ENCODE measurements at regions not wholly inside any gene's neighbourhood (a gene's known extent, or its start where the extent isn't known, plus 50 kb on each side); places are given as distances from the start of the nearest gene placed in this dataset.

- no peak overlapping the region for H3K4me3 ChIP-seq (ENCODE audit: low read depth, low read length)
- TF ChIP-seq, protein P1, sequence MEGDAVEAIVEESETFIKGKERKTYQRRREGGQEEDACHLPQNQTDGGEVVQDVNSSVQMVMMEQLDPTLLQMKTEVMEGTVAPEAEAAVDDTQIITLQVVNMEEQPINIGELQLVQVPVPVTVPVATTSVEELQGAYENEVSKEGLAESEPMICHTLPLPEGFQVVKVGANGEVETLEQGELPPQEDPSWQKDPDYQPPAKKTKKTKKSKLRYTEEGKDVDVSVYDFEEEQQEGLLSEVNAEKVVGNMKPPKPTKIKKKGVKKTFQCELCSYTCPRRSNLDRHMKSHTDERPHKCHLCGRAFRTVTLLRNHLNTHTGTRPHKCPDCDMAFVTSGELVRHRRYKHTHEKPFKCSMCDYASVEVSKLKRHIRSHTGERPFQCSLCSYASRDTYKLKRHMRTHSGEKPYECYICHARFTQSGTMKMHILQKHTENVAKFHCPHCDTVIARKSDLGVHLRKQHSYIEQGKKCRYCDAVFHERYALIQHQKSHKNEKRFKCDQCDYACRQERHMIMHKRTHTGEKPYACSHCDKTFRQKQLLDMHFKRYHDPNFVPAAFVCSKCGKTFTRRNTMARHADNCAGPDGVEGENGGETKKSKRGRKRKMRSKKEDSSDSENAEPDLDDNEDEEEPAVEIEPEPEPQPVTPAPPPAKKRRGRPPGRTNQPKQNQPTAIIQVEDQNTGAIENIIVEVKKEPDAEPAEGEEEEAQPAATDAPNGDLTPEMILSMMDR (IDR thresholded peaks at IDR 0.05; ENCODE audit: control insufficient read depth, extremely low read depth, insufficient read depth): no peak
- DNase-seq (ENCODE audit: low read depth): no peak
Observed at GRCh38 chr5:97559827-97560598, 377.0 kb upstream of the RIOK2 start.

- H3K4me3 ChIP-seq (ENCODE audit: low read depth, low read length): no peak overlapping the region
- no peak for DNase-seq (ENCODE audit: low read depth)
- TF ChIP-seq, protein P1 (IDR thresholded peaks at IDR 0.05; ENCODE audit: control insufficient read depth, extremely low read depth, insufficient read depth): no peak
Observed at GRCh38 chr5:97560599-97560993, 377.5 kb upstream of the RIOK2 start.

DNA sequence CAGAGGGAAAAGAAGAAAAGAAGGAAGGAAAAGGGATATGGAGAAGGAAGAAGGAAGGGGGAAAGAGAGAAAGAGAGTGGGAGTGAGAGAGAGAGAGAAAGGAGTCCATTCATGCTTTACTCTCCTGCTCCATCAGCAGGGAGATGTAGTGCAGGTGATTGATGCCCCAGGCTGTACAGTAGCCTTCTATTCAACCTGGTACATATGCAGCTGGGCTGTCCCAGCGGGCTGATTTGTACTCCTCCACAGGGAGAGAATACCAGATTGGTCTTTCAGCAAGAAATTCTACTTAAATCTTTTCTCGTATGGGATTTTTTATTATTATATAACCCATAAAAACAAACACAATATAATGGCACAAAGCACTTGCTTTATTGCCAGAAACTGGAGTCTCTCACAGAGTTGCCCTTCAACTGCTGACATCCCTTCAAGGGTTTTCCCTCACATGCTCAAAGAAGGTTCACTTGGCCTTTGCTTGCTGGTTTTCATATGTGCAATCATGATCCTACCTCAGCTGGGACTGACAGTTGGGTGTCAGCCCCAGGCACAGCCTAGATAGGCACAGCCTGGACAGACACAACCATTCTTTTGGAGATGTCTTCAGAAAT lies 380.1 kb upstream of the RIOK2 start:
- DNase-seq (ENCODE audit: low read depth): no peak
- no peak overlapping the region for H3K4me3 ChIP-seq (ENCODE audit: low read depth, low read length)
- TF ChIP-seq, protein P1 (IDR thresholded peaks at IDR 0.05; ENCODE audit: control insufficient read depth, extremely low read depth, insufficient read depth): no peak

DNA sequence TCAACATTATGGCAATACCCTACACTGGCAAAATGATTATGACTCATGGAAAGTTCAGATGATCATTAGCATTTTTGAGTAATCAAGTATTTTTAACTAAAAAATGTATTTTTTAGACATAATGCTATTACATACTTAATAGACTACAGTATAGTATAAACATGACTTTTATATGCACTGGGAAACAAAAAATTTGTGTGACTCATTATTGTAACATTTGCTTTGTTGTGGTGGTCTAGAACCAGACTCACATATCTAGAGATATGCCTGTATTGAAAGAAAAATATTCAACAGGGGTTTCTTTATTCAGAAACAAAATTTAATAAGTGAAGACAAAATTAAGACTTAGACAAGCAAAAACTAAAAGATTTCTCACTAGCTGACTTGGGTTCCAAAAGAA lies 385.3 kb upstream of the RIOK2 start:
- TF ChIP-seq, protein P1 (IDR thresholded peaks at IDR 0.05; ENCODE audit: control insufficient read depth, extremely low read depth, insufficient read depth): no peak
- H3K4me3 ChIP-seq (ENCODE audit: low read depth, low read length): no peak overlapping the region
- DNase-seq (ENCODE audit: low read depth): no peak

DNA sequence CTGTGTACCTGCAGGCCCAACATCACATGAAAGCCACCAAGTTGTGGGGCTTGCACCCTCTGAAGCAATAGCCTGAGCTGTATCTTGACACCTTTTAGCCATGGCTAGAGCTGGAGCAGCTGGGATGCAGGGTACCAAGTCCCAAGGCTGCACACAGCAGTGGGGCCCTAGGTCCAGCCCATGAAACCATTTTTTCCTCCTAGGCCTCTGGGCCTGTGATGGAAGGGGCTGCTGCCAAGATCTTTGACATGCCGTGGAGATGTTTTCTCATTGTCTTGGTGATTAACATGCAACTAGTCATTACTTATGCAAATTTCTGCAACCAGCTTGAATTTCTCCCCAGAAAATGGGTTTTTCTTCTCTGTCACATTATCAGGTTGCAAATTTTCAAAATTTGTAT lies 387.2 kb upstream of the RIOK2 start:
- DNase-seq (ENCODE audit: low read depth): no peak
- TF ChIP-seq, protein P1 (IDR thresholded peaks at IDR 0.05; ENCODE audit: control insufficient read depth, extremely low read depth, insufficient read depth): no peak
- no peak overlapping the region for H3K4me3 ChIP-seq (ENCODE audit: low read depth, low read length)

GRCh38 chr5:97575322-97575721 lies 392.3 kb upstream of the RIOK2 start:
- H3K4me3 ChIP-seq (ENCODE audit: low read depth, low read length): no peak overlapping the region
- DNase-seq (ENCODE audit: low read depth): no peak
- TF ChIP-seq, protein P1 (IDR thresholded peaks at IDR 0.05; ENCODE audit: control insufficient read depth, extremely low read depth, insufficient read depth): no peak

All from LNCaP clone FGC (cell line).